Hematopoietic multipotent progenitor cell (in vitro differentiated cells): ENCODE measurements at regions not wholly inside any gene's neighbourhood (a gene's known extent, or its start where the extent isn't known, plus 50 kb on each side); places are given as distances from the start of the nearest gene placed in this dataset.
"Not testable (repeated sequence)": the region's sequence is repeated elsewhere in the genome, so short reads cannot be mapped to it uniquely, and the experiment has no call there.

Experiments used
- DNase-seq, 3 donors: peaks; one replicate each; pipeline ENCODE4 v3.0.0-alpha.2; 2011 to 2015; ENCODE audit warnings: low read depth in 2 of 3, low spot score in 2 of 3

- DNase-seq = no peak
Observed at GRCh38 chr7:112985377-112985987, 101.1 kb downstream of the GPR85 start.

DNA sequence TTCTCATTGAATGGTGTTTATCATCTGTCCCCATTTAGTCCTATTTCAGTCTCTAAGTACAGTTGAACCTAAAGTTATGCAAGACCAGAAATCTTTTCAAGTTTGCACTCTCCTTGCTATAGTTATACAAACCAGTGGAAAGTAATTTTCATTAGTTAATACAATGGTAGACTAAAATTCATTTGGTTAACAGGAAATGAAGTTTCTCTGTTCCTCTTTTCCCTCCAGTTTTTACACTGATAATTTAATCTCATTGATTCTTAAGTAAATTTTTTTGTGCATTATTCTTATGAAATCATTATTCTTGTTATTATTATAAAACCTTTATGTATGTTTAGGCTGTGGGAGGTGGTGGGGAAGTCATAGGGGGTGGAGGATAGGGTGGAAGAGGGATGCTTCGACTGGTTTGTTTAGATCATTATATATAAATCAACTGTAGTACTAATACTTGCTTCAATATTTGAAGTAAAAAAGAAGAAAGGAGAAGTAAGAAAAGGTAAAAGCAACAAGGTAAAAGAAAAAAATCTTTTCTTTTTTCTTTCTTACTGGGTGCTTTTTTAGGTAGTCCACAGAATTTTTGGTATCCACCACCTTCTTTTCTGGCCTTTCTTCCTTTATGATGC lies 104.1 kb downstream of the GPR85 start:
- no peak for DNase-seq

DNA sequence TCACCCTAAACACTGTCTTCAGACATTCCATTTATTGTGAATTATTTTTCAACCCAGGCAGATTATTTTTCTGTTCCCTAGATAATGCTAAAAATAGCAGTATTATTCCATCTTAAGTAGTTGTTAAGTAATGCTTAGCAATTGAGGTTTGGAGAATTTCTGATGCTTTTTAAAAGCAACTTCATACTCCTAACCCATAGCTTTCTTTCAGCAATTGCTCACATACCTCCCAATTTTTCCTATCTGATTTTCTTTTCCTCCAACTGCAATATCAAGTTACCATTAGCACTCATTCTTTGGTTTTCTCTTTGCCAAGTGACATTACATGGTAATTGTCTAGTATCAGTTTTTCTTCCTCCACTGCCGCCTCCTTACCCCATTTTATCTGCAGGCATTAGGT lies 104.7 kb downstream of the GPR85 start:
- DNase-seq = no peak

DNA sequence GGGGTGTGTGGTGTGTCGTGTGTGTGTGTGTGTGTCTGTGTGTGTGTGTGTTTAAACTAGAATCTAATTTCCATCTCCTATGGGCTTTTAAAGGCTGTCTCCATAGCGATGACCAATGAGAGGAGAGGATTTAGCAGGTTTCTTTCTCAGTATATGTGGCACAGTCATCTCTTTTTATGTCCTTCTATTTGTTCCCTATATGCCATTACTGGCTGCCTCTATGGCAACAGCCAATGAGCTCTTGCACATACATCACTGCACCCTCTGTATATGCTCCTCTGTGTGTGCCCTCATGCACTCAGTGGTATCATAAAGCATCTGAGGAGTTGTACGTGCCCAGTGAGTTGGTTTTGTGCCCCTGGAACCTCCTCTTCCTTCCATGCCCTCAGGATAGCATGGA lies 107.6 kb downstream of the GPR85 start:
- not testable (repeated sequence) for DNase-seq

DNA sequence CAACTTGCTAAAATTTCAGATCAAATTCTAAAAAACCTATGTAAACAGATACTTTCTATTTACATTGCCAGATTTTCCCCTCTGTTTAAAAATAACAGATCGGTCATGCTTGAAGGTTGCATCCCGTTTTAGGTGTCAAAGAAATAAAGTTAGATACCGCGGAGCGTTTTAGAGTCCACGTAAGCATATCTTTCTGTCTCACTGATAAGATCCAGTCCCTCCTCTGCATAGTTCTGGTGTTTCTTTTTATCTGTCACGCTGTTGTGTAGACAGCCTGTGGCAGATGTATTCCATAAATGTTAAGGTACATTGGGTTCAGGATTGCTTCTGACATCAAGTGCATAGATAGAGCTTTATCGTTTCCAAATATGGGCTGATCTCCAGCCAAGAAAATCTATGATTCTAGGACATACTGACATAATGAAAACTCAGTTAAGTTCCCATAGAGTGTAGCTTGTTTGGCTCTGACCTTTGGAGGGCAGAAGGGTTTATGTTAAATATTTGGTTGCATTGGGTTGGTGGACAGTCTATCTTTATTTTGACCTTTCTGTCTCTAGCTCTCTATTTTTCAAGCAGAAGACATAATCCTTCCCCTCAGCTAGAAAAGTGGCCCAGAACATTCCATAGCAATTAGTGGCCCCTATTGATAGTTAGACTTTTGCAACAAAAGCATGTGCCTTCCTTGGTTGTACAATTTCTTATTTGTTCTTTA lies 109.2 kb downstream of the GPR85 start:
- not testable (repeated sequence) for DNase-seq

GRCh38 chr7:112970771-112971170 lies 115.9 kb downstream of the GPR85 start:
- DNase-seq = peak in 1 of 3 donors; percentile 2

DNA sequence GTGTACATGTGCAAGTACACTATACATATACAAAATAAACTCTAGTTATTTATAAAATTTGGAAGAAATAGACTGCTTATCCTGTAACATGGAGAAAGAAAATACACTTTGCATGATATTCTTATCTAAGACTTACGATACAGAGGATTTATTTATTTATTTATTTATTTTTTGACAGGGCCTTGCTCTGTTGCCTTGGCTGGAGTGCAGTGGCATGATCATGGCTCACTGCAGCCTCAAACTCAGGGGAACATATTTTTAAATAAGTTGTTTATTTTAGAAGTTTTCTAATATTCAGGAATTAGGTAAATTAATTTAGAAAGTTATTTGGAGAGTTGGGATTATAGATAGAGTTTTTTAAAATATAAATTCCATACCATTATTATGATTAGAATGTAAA lies 116.7 kb downstream of the GPR85 start:
- DNase-seq = no peak

- DNase-seq = no peak
Observed at GRCh38 chr7:112965506-112965905, 121.1 kb downstream of the GPR85 start.

DNA sequence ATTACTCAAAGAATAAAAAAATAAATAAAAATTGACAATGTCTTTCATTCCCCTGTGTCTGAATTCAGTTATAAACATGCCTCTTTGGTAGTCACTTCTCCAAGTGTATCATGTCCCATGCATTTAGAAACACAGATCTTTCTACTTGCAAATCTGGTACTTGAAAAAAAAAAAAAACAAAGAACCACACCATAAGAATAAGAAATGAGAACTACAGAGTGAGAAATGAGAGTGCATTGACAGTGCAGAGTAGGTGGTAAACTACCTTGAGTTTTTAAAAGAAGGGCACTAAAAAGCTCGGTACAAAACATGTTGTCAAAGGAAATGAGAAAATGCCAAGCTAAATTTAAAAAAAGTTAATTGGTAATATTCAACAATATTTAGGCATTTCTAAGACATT lies 123.0 kb downstream of the GPR85 start:
- no peak for DNase-seq

DNA sequence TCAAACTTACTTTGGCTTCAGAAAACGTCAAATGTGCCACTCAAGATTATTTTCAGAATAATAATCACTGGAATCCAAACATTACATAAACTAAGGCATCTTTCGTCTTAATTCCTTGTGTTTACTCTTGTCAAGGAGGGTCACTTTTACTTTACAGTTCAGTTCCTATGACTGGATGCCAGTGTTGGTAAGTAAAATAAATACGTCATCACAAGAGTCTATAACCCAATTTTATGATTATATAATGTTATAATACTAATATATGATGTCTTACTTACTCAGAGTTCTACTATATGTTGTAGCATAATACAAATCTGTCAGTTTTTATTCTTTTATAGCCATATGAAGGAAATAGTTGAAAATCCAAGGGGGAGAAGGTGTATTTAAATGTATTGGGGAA lies 123.8 kb downstream of the GPR85 start:
- no peak for DNase-seq

- no peak for DNase-seq
Observed at GRCh38 chr7:112959276-112959675, 127.4 kb downstream of the GPR85 start.

DNA sequence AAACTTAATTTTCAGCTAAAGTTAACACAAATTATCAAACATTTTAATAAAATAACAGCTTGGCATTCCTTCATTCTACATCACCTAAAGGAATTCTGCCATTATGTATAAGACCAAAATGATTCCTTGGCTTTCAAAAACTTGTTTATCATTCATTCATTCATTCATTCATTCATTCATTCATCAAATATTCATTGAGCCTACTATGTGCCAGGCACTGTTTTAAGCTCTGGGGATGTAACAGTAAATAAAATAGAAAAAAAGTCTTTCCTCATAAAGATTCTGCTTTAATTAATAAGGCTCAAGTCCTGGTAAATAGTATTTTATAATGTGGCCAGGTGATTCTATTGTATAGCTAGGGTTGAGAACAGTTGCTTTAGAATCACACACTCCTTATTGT lies 127.9 kb downstream of the GPR85 start:
- no peak for DNase-seq

DNA sequence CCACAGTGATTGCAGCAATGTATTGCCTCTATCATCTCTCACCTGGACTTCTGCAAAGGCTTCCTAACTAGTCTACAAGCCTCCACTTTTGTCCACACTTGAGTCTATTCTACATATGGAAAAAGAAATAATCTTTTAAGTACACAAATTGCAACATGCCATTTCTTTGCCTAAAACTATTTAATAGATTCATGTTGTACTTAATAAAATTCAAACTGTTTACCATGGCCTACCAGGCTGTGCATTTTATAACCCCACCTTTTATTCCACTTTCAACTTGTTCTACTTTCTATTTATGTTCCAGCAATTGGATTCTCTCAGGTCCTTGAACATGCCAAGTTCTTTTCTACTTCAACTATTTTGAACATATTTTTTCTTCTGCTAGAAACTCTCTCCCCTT lies 128.7 kb downstream of the GPR85 start:
- DNase-seq = no peak

GRCh38 chr7:112953031-112953430 lies 133.6 kb downstream of the GPR85 start:
- not testable (repeated sequence) for DNase-seq

DNA sequence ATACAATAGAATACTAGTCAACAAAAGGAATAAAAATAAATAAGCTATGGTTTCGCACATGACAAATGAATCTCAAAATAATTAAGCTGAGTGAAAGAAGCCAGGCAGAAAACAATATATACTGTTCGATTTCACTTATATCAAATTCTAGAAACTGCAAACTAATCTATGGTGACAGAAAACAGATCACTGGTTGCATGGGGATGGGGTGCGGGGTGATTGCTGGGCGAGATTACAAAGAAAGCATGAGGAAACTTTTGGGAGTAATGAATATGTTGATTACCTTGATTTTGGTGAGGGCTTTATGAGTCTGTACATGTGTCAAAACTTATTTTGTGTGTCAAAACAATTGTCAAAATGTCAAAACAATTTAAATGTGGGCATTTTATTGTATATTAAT lies 135.6 kb downstream of the GPR85 start:
- DNase-seq = no peak

DNA sequence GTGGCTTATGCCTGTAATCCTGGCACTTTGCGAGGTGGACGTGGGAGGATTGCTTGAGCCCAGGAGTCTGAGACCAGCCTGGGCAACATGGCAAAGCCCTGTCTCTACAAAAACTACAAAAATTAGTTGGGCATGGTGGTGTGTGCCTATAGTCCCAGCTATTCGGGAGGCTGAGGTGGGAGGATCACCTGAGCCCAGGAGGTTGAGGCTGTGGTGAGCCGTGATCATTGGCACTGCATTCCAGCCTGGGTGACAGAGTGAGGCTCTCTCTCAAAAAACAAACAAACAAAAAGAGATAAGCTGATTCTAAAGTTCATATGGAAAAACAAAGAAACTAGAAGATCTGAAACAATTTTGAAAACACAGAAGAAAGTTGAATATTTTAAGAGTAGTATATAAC lies 136.9 kb downstream of the GPR85 start:
- not testable (repeated sequence) for DNase-seq

DNA sequence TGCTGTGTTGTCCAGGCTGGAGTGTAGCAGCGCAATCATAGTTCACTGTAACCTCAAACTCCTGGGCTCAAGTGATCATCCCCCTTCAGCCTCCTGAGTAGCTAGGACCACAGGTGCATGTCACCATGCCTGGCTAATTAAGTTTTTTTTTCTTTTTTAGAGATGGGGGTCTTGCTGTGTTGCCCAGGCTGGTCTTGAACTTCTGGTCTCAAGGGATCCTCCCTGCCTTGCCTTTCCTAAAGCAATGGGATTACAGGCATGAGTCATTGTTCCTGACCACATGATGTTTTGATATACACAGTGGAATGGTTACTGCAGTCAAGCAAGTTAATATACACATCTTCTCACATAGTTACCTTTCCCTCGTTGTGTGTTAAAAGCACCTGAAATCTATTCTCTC lies 140.3 kb downstream of the GPR85 start:
- no peak for DNase-seq

- no peak for DNase-seq
Observed at GRCh38 chr7:112945046-112945445, 141.6 kb downstream of the GPR85 start.

DNA sequence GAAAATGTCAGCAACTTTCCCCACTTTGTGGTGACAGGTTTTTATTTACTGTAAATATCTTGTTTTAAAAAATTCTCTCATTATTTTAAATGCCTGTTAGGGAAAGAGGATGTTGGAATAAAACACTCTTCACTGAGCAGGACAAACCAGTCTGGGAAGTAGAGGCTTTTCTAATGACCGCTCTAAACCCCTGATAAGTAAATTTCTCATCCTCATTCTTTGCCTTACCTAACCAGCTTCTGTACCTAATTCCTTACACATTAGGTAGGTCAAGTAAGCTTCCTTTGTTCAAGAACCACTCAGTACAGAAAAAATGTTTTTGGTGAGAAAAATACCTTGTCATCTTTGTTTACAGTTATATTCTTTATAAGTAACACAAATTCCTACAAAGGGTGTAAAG lies 143.6 kb downstream of the GPR85 start:
- DNase-seq = no peak

GRCh38 chr7:112942125-112942524 lies 144.5 kb downstream of the GPR85 start:
- not testable (repeated sequence) for DNase-seq

DNA sequence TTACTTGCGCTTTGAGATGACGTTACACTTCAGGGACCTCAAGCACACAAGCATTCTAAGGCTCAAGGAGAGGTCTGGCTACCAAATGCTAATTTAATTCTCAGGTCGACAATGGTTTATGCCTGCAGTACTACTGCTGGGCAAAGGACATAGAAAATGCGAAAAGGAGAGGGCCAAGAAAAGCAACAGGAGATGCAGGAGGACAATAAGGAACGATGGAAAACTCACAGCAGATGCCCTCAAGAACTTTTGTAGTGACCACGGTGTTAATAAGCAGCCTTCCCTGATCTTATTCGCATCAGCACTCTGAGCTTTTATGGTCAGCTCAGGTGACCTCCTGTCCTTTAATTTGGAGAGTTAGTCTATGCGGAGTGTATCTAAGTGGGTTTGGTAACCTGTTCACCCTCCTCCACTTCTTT lies 146.3 kb downstream of the GPR85 start:
- DNase-seq = no peak
